Muscle layer of duodenum (tissue), 2 donors: ENCODE measurements at regions not wholly inside any gene's neighbourhood (a gene's known extent, or its start where the extent isn't known, plus 50 kb on each side); places are given as distances from the start of the nearest gene placed in this dataset.

Experiments used
- H3K27ac ChIP-seq: one replicate; pipeline ENCODE4 v1.7.0; 2013; ENCODE audit warnings: mild to moderate bottlenecking, low read length
- H3K27me3 ChIP-seq: one replicate; pipeline ENCODE4 v1.7.0; 2013; ENCODE audit warnings: low read depth, mild to moderate bottlenecking, control low read depth, low read length
- H3K36me3 ChIP-seq, 2 donors: one replicate each; pipeline ENCODE4 v1.7.0; 2013; ENCODE audit warnings: low read length in 2 of 2, control low read depth in 1 of 2, mild to moderate bottlenecking in 1 of 2; ENCODE audit not compliant: insufficient read depth in 2 of 2, control insufficient read depth in 1 of 2
- H3K4me1 ChIP-seq, 2 donors: one replicate each; pipeline ENCODE4 v1.7.0; 2013; ENCODE audit warnings: low read length in 2 of 2, mild to moderate bottlenecking in 2 of 2, control low read depth in 1 of 2, moderate library complexity in 1 of 2; ENCODE audit not compliant: insufficient read depth in 2 of 2, control insufficient read depth in 1 of 2
- H3K4me3 ChIP-seq, 2 donors: one replicate each; pipeline ENCODE4 v1.7.0; 2013; ENCODE audit warnings: low read length in 2 of 2, low read depth in 1 of 2, mild to moderate bottlenecking in 1 of 2
- H3K9me3 ChIP-seq, 2 donors: one replicate each; pipeline ENCODE4 v1.7.0; 2013; ENCODE audit warnings: low read length in 2 of 2, control low read depth in 1 of 2, mild to moderate bottlenecking in 1 of 2; ENCODE audit not compliant: control insufficient read depth in 1 of 2
- donor health status: healthy.

DNA sequence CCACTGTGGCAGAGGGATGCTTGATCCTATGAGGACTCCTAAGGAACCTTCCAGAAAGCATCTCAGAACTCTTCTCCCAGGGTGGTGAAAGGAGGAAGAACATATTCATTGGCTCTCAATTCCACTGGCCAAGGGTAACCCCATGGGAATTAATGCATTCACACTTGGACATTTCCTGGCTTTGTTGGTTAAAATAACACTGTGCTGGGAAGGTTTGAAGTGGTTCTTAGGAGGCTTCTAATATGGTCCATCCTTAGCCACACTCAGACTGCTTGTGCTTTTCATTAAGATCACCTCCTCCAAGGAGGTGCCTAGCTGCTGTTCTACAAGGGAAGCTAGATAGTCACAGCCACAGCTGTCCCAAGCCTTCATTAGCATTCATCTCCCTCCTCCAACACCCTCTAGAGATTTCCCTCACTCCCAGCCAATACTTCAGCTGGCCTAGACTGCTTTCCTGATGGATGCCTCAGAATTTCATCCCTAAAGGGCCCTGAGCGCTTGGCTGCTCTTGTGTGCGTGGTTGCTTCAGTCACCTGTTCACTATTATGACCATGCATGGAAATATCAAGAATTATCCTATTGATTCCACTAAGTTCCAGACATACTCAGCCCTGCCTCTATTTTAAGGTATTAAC is 544.4 kb downstream of the PLPP3 start:
- Histone ChIP-seq H3K36me3 (no peaks in the 10 kb centered on the region), H3K27me3 (no peaks in the 10 kb centered on the region), H3K4me1 (no peaks in the 10 kb centered on the region), H3K27ac (no peak overlapping the region), H3K9me3 (no peaks in the 10 kb centered on the region), H3K4me3 (no peak overlapping the region)

DNA sequence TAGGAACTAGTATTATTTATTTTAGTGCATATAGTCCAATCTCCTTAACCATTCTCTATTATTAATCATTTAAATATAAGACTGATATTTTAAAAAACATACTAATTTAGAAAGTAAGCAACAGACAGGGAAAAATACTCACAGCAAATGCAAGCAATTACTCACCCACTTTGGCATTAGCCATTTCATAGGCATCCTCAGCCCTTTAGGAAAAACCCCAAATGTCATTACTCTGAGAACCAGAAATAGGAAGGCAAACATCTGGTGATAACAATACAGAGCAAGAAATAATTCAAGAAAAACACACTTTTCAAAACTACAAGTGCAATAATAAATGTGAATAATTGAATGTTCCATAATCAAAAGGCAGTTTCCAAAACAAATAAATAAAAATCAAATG is 545.1 kb downstream of the PLPP3 start:
- no peak overlapping the region for H3K4me3 ChIP-seq
- no peaks in the 10 kb centered on the region for H3K27me3 ChIP-seq
- H3K27ac ChIP-seq: no peak overlapping the region
- H3K36me3 ChIP-seq: no peaks in the 10 kb centered on the region
- H3K4me1 ChIP-seq: no peaks in the 10 kb centered on the region
- no peaks in the 10 kb centered on the region for H3K9me3 ChIP-seq

DNA sequence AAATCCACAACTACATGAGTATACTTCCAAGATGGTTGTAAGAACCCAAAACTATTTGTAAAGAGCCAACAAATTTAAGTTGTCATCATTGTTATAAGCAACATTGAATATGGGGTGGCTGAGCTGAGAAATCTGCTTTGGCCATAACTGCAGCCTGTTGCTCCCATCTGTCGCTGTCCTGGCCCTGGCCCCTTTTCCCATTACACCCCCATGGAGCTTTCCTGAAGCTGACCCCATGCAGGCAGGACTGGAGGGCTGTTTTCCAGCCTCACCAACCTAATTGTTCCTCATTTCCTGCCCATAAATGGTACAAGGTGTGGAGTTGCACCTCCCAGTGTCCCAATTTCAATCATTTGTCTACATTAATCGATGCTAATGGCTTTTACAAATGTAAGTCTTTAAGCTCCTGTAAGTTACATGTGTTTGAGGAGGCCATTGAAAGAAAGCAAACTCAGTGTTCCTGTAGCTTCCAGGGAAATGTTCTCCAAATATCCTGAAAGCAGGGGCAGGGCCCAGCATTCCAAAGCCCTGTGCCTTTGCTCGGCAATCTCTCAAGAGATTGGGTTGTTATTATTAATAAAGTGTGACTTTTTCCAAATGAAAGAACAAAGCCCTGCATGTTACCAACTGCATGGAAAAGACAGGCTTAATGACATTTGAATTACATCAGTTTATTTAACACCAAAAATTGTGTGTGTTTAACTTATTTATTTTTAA is 545.9 kb downstream of the PLPP3 start:
- no peaks in the 10 kb centered on the region for H3K27me3 ChIP-seq
- no peaks in the 10 kb centered on the region for H3K4me1 ChIP-seq
- H3K4me3 ChIP-seq: no peak overlapping the region
- no peaks in the 10 kb centered on the region for H3K9me3 ChIP-seq
- no peaks in the 10 kb centered on the region for H3K36me3 ChIP-seq
- no peak overlapping the region for H3K27ac ChIP-seq

DNA sequence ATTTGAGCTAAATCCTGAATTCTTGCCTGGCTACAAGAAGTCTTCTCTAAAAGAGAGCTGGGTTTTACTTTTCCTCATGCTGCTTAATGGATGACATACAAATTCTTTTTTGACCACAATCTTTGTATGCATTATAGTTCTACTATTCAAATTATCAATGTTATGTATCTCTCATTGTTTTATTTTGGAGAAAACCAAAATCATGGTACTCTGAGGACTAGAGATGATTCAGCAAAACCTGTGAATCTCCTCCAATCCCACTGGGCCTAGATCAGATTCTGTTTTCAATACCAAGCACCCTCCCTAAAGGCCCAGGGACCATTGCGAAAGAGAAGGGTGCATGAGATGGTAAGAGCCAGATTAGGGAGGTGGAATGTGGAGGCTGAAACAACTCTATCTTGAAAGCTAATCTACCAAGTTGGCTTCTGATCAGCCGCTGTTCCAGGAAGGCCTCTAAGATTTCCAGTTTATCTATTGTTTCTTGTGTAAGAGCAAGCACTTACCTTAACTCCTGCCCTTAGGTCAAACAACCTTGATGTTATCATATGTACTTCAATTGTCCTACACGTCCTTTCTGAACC is 547.2 kb downstream of the PLPP3 start:
- H3K27ac ChIP-seq: no peak overlapping the region
- no peak overlapping the region for H3K4me3 ChIP-seq

DNA sequence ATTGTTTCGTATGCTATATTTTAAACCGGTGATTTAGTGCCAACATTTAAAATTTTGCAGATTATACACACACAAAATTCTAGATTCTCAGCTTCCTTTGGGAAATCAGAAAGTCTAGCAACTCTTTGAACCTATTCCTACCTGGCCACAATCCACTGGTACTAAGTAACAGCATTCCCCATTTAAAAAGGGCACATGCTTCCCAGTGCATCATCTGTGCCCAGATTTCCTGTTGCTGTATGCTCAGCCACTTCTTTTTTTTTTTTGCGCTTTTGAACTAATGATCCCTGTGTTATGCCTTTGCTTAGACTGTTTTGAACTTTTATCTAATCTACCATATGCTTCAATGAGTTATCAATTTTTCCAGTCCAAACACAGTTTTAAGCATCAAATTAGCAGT is 548.4 kb downstream of the PLPP3 start:
- H3K4me1 ChIP-seq: no peaks in the 10 kb centered on the region
- H3K4me3 ChIP-seq: no peak overlapping the region
- H3K27ac ChIP-seq: no peak overlapping the region
- no peaks in the 10 kb centered on the region for H3K9me3 ChIP-seq
- H3K36me3 ChIP-seq: no peaks in the 10 kb centered on the region
- H3K27me3 ChIP-seq: no peaks in the 10 kb centered on the region

More for the DNA sequence above, 547.2 kb downstream of the PLPP3 start:
- Histone ChIP-seq H3K4me1 (no peaks in the 10 kb centered on the region), H3K27me3 (no peaks in the 10 kb centered on the region), H3K36me3 (no peaks in the 10 kb centered on the region), H3K9me3 (no peaks in the 10 kb centered on the region)

DNA sequence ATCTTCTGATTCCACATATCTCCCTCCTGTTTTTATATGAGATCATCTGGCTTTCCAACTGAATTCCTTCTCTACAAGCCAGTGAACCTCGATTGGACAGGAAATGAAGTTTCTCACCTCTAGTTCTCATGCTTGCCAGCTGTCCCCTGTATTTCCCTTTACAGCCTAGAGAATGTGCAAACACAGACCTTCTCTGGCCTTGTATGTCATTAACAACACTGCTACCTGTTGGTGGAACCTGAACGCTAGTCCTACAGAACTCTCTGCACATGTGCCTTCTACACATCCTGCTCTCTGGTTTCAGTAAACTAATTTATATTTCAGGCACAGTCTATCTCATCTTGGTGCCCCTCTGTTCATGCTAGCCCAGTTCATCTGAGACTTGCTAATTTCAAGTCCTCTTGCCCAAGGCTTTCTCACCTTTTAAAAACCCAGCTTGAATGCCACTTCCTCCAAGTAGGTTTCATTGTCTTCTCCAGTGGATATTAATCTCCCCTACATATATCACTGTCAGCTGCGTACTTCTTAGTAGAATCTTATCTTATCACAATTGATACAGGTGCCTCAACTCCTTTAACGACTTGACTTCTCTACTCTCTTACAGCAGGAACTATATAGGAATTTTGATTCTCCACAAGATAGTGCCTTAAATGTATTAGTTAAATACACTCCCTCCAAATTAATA is 549.9 kb downstream of the PLPP3 start:
- Histone ChIP-seq H3K27ac (no peak overlapping the region), H3K36me3 (no peaks in the 10 kb centered on the region), H3K9me3 (no peaks in the 10 kb centered on the region), H3K4me3 (no peak overlapping the region), H3K27me3 (no peaks in the 10 kb centered on the region), H3K4me1 (no peaks in the 10 kb centered on the region)

DNA sequence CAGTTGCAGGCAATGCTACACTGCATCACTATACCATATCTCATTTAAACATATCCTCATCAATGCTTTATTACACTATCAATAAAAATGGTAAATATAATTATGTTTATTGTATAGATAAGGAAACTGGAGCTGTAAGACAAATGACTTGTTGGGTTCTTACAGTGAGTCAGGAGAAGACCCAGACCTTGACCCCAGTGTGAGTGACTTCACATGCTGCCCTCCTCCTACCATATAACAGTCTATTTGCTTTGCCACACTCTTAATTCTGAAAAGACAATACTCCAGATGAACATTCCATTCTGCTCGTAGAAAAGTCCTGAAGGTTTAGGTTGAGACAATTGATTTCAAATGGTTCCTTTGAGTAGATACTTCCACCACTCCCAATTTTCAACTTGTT is 550.5 kb downstream of the PLPP3 start:
- Histone ChIP-seq H3K27ac (no peak overlapping the region), H3K9me3 (no peaks in the 10 kb centered on the region)

DNA sequence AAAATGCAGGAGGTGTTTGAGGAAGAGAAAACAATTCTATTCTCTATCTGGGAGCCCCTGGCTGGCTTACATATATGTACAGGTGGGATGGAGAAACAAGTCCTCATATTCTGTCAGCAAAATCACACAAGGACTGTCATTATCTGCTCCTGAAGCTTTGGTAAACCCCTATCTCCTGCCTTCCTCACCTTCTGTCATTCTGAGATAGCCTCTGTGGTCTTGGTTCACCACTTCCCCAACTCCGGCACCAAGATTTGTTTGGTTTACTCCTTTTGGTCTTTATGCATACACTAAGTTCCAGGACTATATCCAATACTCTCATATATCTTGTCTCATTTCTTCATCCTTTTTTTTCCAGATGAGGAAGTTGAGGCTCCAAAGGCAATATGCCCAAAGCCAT is 551.1 kb downstream of the PLPP3 start:
- Histone ChIP-seq H3K4me1 (no peaks in the 10 kb centered on the region), H3K4me3 (no peak overlapping the region), H3K27ac (no peak overlapping the region), H3K9me3 (no peaks in the 10 kb centered on the region), H3K27me3 (no peaks in the 10 kb centered on the region), H3K36me3 (no peaks in the 10 kb centered on the region)

More for the DNA sequence above, 550.5 kb downstream of the PLPP3 start:
- no peaks in the 10 kb centered on the region for H3K4me1 ChIP-seq
- H3K27me3 ChIP-seq: no peaks in the 10 kb centered on the region
- H3K4me3 ChIP-seq: no peak overlapping the region
- H3K36me3 ChIP-seq: no peaks in the 10 kb centered on the region

DNA sequence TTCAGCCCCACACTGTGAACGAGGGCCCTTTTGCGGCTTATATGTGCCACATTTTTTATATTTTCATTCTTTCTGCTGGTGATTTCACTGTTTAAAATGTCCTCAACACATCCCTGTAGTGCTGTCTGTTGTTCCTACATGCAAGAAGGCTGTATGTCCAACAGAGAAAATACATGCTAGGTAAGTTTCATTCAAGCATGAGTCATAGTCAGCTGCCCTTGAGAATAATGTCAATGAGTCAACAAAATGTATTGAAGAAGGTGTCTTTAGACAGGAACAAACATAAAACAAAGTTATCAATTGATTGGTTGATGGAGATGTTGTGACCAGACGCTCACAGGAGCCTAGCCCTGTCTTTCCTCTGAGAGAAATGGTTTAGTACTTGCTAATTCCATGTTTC is 553.4 kb downstream of the PLPP3 start:
- Histone ChIP-seq H3K27me3 (no peaks in the 10 kb centered on the region), H3K27ac (no peak overlapping the region), H3K36me3 (no peaks in the 10 kb centered on the region), H3K9me3 (peaks cover 0 to 2% of the 10 kb centered on the region in 2 donors), H3K4me3 (no peak overlapping the region), H3K4me1 (no peaks in the 10 kb centered on the region)

DNA sequence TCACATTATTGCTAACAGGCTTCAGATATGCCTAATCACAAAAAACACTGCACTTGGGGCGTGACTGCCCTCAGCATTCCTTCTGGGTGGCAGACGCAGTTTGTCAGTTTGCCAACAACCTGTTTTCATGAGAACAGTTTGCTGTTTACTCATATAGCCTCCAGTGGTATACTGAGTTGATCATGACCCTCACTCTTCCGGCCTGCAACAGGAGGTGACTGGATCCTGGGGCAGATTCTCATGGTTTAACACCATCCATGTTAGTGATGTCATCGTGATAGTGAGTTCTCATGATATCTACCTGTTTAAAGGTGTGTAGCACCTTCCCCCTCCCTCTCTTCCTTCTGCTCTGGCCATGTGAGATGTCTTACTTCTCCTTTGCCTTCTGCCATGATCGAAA is 555.2 kb downstream of the PLPP3 start:
- no peak overlapping the region for H3K27ac ChIP-seq
- peaks cover 0 to 2% of the 10 kb centered on the region in 2 donors for H3K9me3 ChIP-seq
- H3K4me1 ChIP-seq: no peaks in the 10 kb centered on the region
- no peak overlapping the region for H3K4me3 ChIP-seq
- no peaks in the 10 kb centered on the region for H3K36me3 ChIP-seq
- no peaks in the 10 kb centered on the region for H3K27me3 ChIP-seq

DNA sequence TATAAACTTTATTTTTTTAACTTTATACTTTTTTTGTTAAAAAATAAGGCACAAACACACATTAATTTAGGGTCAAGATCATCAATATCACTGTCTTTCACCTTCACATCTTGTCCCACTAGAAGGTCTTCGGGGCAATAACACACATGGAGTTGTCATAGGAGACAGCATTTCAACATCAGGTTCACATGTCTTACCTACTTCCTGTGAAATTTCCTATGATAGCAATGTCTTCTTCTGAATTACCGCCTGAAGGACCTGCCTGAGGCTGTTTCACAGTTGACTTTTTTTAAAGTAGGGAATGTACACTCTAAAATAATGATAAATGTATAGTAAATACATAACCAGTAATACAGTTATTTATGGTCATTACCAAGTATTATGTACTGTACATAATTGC is 559.4 kb downstream of the PLPP3 start:
- Histone ChIP-seq H3K9me3 (peaks cover 0 to 2% of the 10 kb centered on the region in 2 donors), H3K36me3 (no peaks in the 10 kb centered on the region), H3K27ac (no peak overlapping the region), H3K4me3 (no peak overlapping the region), H3K4me1 (no peaks in the 10 kb centered on the region), H3K27me3 (no peaks in the 10 kb centered on the region)
